ENCODE measurements at regions not wholly inside any gene's neighbourhood (a gene's known extent, or its start where the extent isn't known, plus 50 kb on each side); places are given as distances from the start of the nearest gene placed in this dataset.

- CTCF ChIA-PET = no interaction called here
- DNase-seq = no peak
- Mint-ChIP-seq H3K27ac (no peak overlapping the region), H3K9me3 (ENCODE audit: insufficient read depth) (peaks cover 5% of the 10 kb centered on the region), H3K4me1 (ENCODE audit: low read depth) (no peaks in the 10 kb centered on the region), H3K27me3 (ENCODE audit: low read depth) (no peaks in the 10 kb centered on the region), H3K36me3 (ENCODE audit: low read depth) (no peaks in the 10 kb centered on the region), H3K4me3 (no peak overlapping the region)
- POLR2A ChIA-PET = no interaction called here
- ATAC-seq = no peak
Measured at GRCh38 chr18:60668583-60668982, 296.0 kb upstream of the MC4R start.

- ATAC-seq (no peak), DNase-seq (no peak)
- Mint-ChIP-seq H3K9me3 (ENCODE audit: insufficient read depth) (no peaks in the 10 kb centered on the region), H3K4me3 (no peak overlapping the region), H3K4me1 (ENCODE audit: low read depth) (no peaks in the 10 kb centered on the region), H3K27me3 (ENCODE audit: low read depth) (no peaks in the 10 kb centered on the region), H3K36me3 (ENCODE audit: low read depth) (no peaks in the 10 kb centered on the region), H3K27ac (no peak overlapping the region)
- ChIA-PET POLR2A (no interaction called here), CTCF (no interaction called here)
Measured at GRCh38 chr18:60669938-60670337, 297.4 kb upstream of the MC4R start.

- no peaks in the 10 kb centered on the region for H3K27me3 Mint-ChIP-seq (ENCODE audit: low read depth)
- no peaks in the 10 kb centered on the region for H3K4me1 Mint-ChIP-seq (ENCODE audit: low read depth)
- DNase-seq (no peak), ATAC-seq (no peak)
- no peak overlapping the region for H3K4me3 Mint-ChIP-seq
- no peaks in the 10 kb centered on the region for H3K9me3 Mint-ChIP-seq (ENCODE audit: insufficient read depth)
- CTCF ChIA-PET = no interaction called here
- POLR2A ChIA-PET = no interaction called here
- no peak overlapping the region for H3K27ac Mint-ChIP-seq
- no peaks in the 10 kb centered on the region for H3K36me3 Mint-ChIP-seq (ENCODE audit: low read depth)
Measured at GRCh38 chr18:60671021-60671420, 298.4 kb upstream of the MC4R start.

GRCh38 chr18:60675126-60675525 lies 302.6 kb upstream of the MC4R start:
- no peaks in the 10 kb centered on the region for H3K27me3 Mint-ChIP-seq (ENCODE audit: low read depth)
- no peak overlapping the region for H3K4me3 Mint-ChIP-seq
- no peak for DNase-seq
- CTCF ChIA-PET = no interaction called here
- POLR2A ChIA-PET = no interaction called here
- H3K27ac Mint-ChIP-seq = no peak overlapping the region
- H3K9me3 Mint-ChIP-seq (ENCODE audit: insufficient read depth) = no peaks in the 10 kb centered on the region
- no peaks in the 10 kb centered on the region for H3K4me1 Mint-ChIP-seq (ENCODE audit: low read depth)
- ATAC-seq = no peak
- no peaks in the 10 kb centered on the region for H3K36me3 Mint-ChIP-seq (ENCODE audit: low read depth)

GRCh38 chr18:60675801-60676200 lies 303.2 kb upstream of the MC4R start:
- no peak overlapping the region for H3K4me3 Mint-ChIP-seq
- no peaks in the 10 kb centered on the region for H3K36me3 Mint-ChIP-seq (ENCODE audit: low read depth)
- ChIA-PET CTCF (no interaction called here), POLR2A (no interaction called here)
- H3K27me3 Mint-ChIP-seq (ENCODE audit: low read depth) = no peaks in the 10 kb centered on the region
- DNase-seq (no peak), ATAC-seq (no peak)
- H3K4me1 Mint-ChIP-seq (ENCODE audit: low read depth) = no peaks in the 10 kb centered on the region
- H3K9me3 Mint-ChIP-seq (ENCODE audit: insufficient read depth) = no peaks in the 10 kb centered on the region
- H3K27ac Mint-ChIP-seq = no peak overlapping the region

- no peaks in the 10 kb centered on the region for H3K27me3 Mint-ChIP-seq (ENCODE audit: low read depth)
- CTCF ChIA-PET = no interaction called here
- H3K4me1 Mint-ChIP-seq (ENCODE audit: low read depth) = no peaks in the 10 kb centered on the region
- no peak overlapping the region for H3K27ac Mint-ChIP-seq
- ATAC-seq = no peak
- no peak overlapping the region for H3K4me3 Mint-ChIP-seq
- POLR2A ChIA-PET = no interaction called here
- H3K9me3 Mint-ChIP-seq (ENCODE audit: insufficient read depth) = no peaks in the 10 kb centered on the region
- DNase-seq = no peak
- H3K36me3 Mint-ChIP-seq (ENCODE audit: low read depth) = no peaks in the 10 kb centered on the region
Measured at GRCh38 chr18:60676815-60677214, 304.2 kb upstream of the MC4R start.

- POLR2A ChIA-PET = no interaction called here
- no peaks in the 10 kb centered on the region for H3K36me3 Mint-ChIP-seq (ENCODE audit: low read depth)
- H3K27ac Mint-ChIP-seq = no peak overlapping the region
- ATAC-seq (no peak), DNase-seq (no peak)
- H3K4me1 Mint-ChIP-seq (ENCODE audit: low read depth) = no peaks in the 10 kb centered on the region
- no peak overlapping the region for H3K4me3 Mint-ChIP-seq
- no peaks in the 10 kb centered on the region for H3K27me3 Mint-ChIP-seq (ENCODE audit: low read depth)
- CTCF ChIA-PET = no interaction called here
- no peaks in the 10 kb centered on the region for H3K9me3 Mint-ChIP-seq (ENCODE audit: insufficient read depth)
Measured at GRCh38 chr18:60684843-60685513, 312.4 kb upstream of the MC4R start.

- Mint-ChIP-seq H3K27me3 (ENCODE audit: low read depth) (no peaks in the 10 kb centered on the region), H3K4me3 (no peak overlapping the region)
- POLR2A ChIA-PET = no interaction called here
Measured at GRCh38 chr18:60686142-60686541, 313.6 kb upstream of the MC4R start.

GRCh38 chr18:60691061-60691460 lies 318.5 kb upstream of the MC4R start:
- ChIA-PET CTCF (no interaction called here), POLR2A (no interaction called here)
- ATAC-seq = no peak
- H3K4me1 Mint-ChIP-seq (ENCODE audit: low read depth) = no peaks in the 10 kb centered on the region
- no peak overlapping the region for H3K27ac Mint-ChIP-seq
- H3K27me3 Mint-ChIP-seq (ENCODE audit: low read depth) = no peaks in the 10 kb centered on the region
- no peak for DNase-seq
- H3K4me3 Mint-ChIP-seq = no peak overlapping the region
- H3K36me3 Mint-ChIP-seq (ENCODE audit: low read depth) = no peaks in the 10 kb centered on the region
- H3K9me3 Mint-ChIP-seq (ENCODE audit: insufficient read depth) = no peaks in the 10 kb centered on the region

More at GRCh38 chr18:60686142-60686541, 313.6 kb upstream of the MC4R start:
- ATAC-seq (no peak), DNase-seq (no peak)
- no peak overlapping the region for H3K27ac Mint-ChIP-seq
- CTCF ChIA-PET = no interaction called here
- no peaks in the 10 kb centered on the region for H3K36me3 Mint-ChIP-seq (ENCODE audit: low read depth)
- H3K4me1 Mint-ChIP-seq (ENCODE audit: low read depth) = no peaks in the 10 kb centered on the region
- H3K9me3 Mint-ChIP-seq (ENCODE audit: insufficient read depth) = no peaks in the 10 kb centered on the region

GRCh38 chr18:60693426-60693825 lies 320.9 kb upstream of the MC4R start:
- Mint-ChIP-seq H3K36me3 (ENCODE audit: low read depth) (no peaks in the 10 kb centered on the region), H3K9me3 (ENCODE audit: insufficient read depth) (no peaks in the 10 kb centered on the region), H3K27me3 (ENCODE audit: low read depth) (no peaks in the 10 kb centered on the region), H3K27ac (no peak overlapping the region), H3K4me1 (ENCODE audit: low read depth) (no peaks in the 10 kb centered on the region), H3K4me3 (no peak overlapping the region)
- ATAC-seq = no peak
- ChIA-PET POLR2A (no interaction called here), CTCF (no interaction called here)
- no peak for DNase-seq

GRCh38 chr18:60698901-60699300 lies 326.3 kb upstream of the MC4R start:
- no peak for DNase-seq
- no peaks in the 10 kb centered on the region for H3K4me1 Mint-ChIP-seq (ENCODE audit: low read depth)
- peaks cover 8% of the 10 kb centered on the region for H3K9me3 Mint-ChIP-seq (ENCODE audit: insufficient read depth)
- ATAC-seq = no peak
- CTCF ChIA-PET = no interaction called here
- POLR2A ChIA-PET = no interaction called here
- H3K27ac Mint-ChIP-seq = no peak overlapping the region
- H3K4me3 Mint-ChIP-seq = no peak overlapping the region
- H3K27me3 Mint-ChIP-seq (ENCODE audit: low read depth) = no peaks in the 10 kb centered on the region
- H3K36me3 Mint-ChIP-seq (ENCODE audit: low read depth) = no peaks in the 10 kb centered on the region

GRCh38 chr18:60722742-60723141 lies 350.2 kb upstream of the MC4R start:
- ChIA-PET POLR2A (no interaction called here), CTCF (no interaction called here)
- H3K27me3 Mint-ChIP-seq (ENCODE audit: low read depth) = no peaks in the 10 kb centered on the region
- no peaks in the 10 kb centered on the region for H3K36me3 Mint-ChIP-seq (ENCODE audit: low read depth)
- no peak overlapping the region for H3K4me3 Mint-ChIP-seq
- peaks cover 4% of the 10 kb centered on the region for H3K9me3 Mint-ChIP-seq (ENCODE audit: insufficient read depth)
- H3K4me1 Mint-ChIP-seq (ENCODE audit: low read depth) = no peaks in the 10 kb centered on the region
- ATAC-seq (no peak), DNase-seq (no peak)
- no peak overlapping the region for H3K27ac Mint-ChIP-seq

GRCh38 chr18:60732143-60732542 lies 359.6 kb upstream of the MC4R start:
- ChIA-PET CTCF (no interaction called here), POLR2A (no interaction called here)
- Mint-ChIP-seq H3K27ac (no peak overlapping the region), H3K9me3 (ENCODE audit: insufficient read depth) (peaks cover 4% of the 10 kb centered on the region), H3K36me3 (ENCODE audit: low read depth) (no peaks in the 10 kb centered on the region), H3K27me3 (ENCODE audit: low read depth) (no peaks in the 10 kb centered on the region), H3K4me1 (ENCODE audit: low read depth) (no peaks in the 10 kb centered on the region), H3K4me3 (no peak overlapping the region)
- no peak for ATAC-seq
- DNase-seq = no peak

Measured in activated CD8-positive, alpha-beta T cell treated with anti-CD3 and anti-CD28 coated beads, Interleukin-2, amount 10 ng/mL, durations not matched to agents 7 days and 5 days (primary cell).